ENCODE measurements at regions not wholly inside any gene's neighbourhood (a gene's known extent, or its start where the extent isn't known, plus 50 kb on each side); places are given as distances from the start of the nearest gene placed in this dataset.

DNA sequence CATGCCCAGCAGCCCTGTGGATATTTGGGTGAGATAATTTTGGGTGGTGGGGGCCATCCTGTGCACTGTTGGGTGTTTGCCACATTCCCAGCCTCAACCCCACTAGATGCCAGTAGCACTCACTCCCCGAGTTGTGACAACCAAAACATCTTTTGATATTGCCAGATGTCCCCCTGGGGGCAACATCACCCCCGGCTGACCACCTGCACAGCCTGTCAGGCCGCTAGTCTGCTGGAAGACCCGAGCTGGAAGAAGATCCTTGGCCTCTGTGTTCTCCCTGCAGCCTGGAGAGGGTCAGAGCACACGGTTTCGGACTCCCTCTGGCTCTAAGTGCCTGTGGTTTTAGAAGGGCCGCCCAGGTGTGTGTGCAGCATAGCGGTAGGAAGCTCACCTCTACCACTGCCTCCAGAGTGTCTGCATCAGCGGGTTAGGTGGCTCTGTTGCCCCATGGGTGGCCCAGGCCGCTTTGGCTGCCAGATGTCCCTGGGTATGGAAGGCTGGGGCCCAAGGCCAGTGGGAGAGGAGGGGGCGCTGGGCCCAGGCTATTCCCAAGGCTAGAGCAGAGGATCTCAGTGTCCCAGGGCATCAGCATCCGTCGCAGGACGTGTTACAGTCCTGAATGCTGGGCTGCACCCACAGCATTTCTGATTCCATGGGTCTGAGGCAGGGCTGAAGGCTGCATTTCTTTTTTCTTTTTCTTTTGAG lies 195.8 kb upstream of the GSE1 start:
- Mint-ChIP-seq H3K9me3 (peaks cover 5% of the 10 kb centered on the region), H3K4me1 (peaks cover 35% of the 10 kb centered on the region), H3K4me3 (no peak overlapping the region), H3K27ac (no peak overlapping the region), H3K36me3 (ENCODE audit: low read depth) (no peaks in the 10 kb centered on the region), H3K27me3 (ENCODE audit: low read depth, poor library complexity) (peaks cover 44% of the 10 kb centered on the region)
- DNase-seq: peak; percentile 3
- no peak for TF ChIP-seq CTCF (IDR thresholded peaks at IDR 0.05)

GRCh38 chr16:85418978-85419491 lies 194.1 kb upstream of the GSE1 start:
- Mint-ChIP-seq H3K9me3 (no peaks in the 10 kb centered on the region), H3K4me3 (no peak overlapping the region), H3K36me3 (ENCODE audit: low read depth) (no peaks in the 10 kb centered on the region), H3K27me3 (ENCODE audit: low read depth, poor library complexity) (peaks cover 56% of the 10 kb centered on the region), H3K4me1 (peaks cover 42% of the 10 kb centered on the region), H3K27ac (no peak overlapping the region)
- peak; percentile 2 for DNase-seq
- TF ChIP-seq CTCF (IDR thresholded peaks at IDR 0.05): no peak

DNA sequence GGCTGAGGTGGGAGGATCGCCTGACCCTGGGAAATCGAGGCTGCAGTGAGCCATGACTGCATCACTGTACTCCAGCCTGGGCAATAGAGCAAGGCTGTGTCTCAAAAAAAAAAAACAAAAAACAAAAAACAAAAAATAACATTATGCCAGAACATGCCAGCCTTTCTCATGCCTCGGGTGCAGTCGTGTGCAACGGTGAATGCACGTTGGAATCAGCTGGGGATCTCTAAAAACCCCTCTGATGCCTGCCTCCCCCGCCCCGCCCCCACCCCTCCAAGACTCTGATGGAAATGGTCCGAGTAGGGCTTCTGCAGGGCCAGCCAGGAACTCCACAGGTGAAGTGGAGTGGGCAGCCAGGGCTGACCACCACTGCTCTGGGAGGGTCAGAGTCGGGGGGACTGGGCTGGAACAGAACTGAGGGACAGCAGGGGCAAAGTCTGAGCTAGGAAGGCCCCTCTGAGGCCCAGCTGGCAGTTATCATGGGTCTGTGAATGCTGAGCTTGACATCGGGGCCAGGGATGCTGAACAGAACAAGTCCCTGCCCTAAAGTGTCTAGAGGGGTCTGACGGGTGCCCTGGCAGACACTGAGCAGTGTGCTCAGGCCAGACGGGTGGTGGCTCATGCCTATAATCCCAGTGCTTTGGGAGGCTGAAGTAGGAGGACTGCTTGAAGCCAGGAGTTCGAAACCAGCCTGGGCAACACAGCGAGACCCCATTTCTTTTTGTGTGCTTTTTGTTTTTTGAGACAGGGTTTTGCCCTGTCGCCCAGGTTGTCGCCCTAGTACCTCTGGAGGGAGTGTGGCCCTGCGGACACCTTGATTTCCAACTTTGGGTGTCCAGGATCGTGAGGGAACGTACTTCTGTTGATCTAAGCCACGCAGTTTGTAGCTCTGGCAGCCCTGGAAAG lies 193.4 kb upstream of the GSE1 start:
- Mint-ChIP-seq H3K9me3 (no peaks in the 10 kb centered on the region), H3K4me1 (peaks cover 42% of the 10 kb centered on the region), H3K4me3 (no peak overlapping the region), H3K27ac (no peak overlapping the region), H3K27me3 (ENCODE audit: low read depth, poor library complexity) (peaks cover 63% of the 10 kb centered on the region), H3K36me3 (ENCODE audit: low read depth) (no peaks in the 10 kb centered on the region)
- TF ChIP-seq CTCF (IDR thresholded peaks at IDR 0.05): no peak
- peak; percentile 3 for DNase-seq

- Mint-ChIP-seq H3K4me1 (peaks cover 33% of the 10 kb centered on the region), H3K36me3 (ENCODE audit: low read depth) (no peaks in the 10 kb centered on the region), H3K27me3 (ENCODE audit: low read depth, poor library complexity) (peaks cover 69% of the 10 kb centered on the region), H3K9me3 (no peaks in the 10 kb centered on the region), H3K4me3 (no peak overlapping the region), H3K27ac (no peak overlapping the region)
- peak; percentile 81 for DNase-seq
- TF ChIP-seq CTCF (IDR thresholded peaks at IDR 0.05): peak; percentile 99
Measured at GRCh38 chr16:85420501-85421337, 192.4 kb upstream of the GSE1 start.

- Mint-ChIP-seq H3K27ac (no peak overlapping the region), H3K9me3 (no peaks in the 10 kb centered on the region)
Measured at GRCh38 chr16:85421338-85422195, 191.6 kb upstream of the GSE1 start.

More at GRCh38 chr16:85421338-85422195, 191.6 kb upstream of the GSE1 start:
- no peak for TF ChIP-seq CTCF (IDR thresholded peaks at IDR 0.05)
- Mint-ChIP-seq H3K27me3 (ENCODE audit: low read depth, poor library complexity) (peaks cover 77% of the 10 kb centered on the region), H3K36me3 (ENCODE audit: low read depth) (no peaks in the 10 kb centered on the region), H3K4me3 (no peak overlapping the region), H3K4me1 (peaks cover 30% of the 10 kb centered on the region)
- peak; percentile 13 for DNase-seq

All from nephron progenitor cell (in vitro differentiated cells).